GM12878 (cell line): ENCODE measurements at regions not wholly inside any gene's neighbourhood (a gene's known extent, or its start where the extent isn't known, plus 50 kb on each side); places are given as distances from the start of the nearest gene placed in this dataset.

Experiments
- ATAC-seq: fragments of 200-7000 bp; cut with Tn5 transposase; 3 replicates; pipeline ENCODE4 v1.9.1; 2020; ENCODE audit warnings: mild to moderate bottlenecking, moderate library complexity
- BruUV-seq: library from RNA; stranded (reverse); fragments of 400-500 nt; replicated peaks from 2 replicates; lab custom pipeline; 2021; lab: Mats Ljungman, UMichigan
- CTCF ChIA-PET: fragments of 300-600 bp; sonication (Branson Sonifier 250); formaldehyde crosslinking; extraction: SDS; loops from one replicate; lab custom pipeline; 2021; ENCODE audit warnings: inconsistent platforms; lab: Yijun Ruan, JAX
- POLR2A ChIA-PET: fragments of 350-600 bp; formaldehyde crosslinking; extraction: SDS; loops from one replicate; lab custom pipeline; 2021; ENCODE audit warnings: inconsistent platforms; lab: Charles Lee
- RAD21 ChIA-PET: fragments of 300-600 bp; sonication (Branson Sonifier 250); formaldehyde crosslinking; loops from one replicate; lab custom pipeline; 2023; ENCODE audit warnings: antibody characterized with exemption; ENCODE audit not compliant: unreplicated experiment; lab: Charles Lee
- SMC1A ChIA-PET: fragments of 300-600 bp; sonication (Branson Sonifier 250); formaldehyde crosslinking; loops from one replicate; lab custom pipeline; 2023; ENCODE audit not compliant: unreplicated experiment, uncharacterized antibody; lab: Charles Lee
- DNase-seq: peaks from one replicate; pipeline ENCODE4 v3.0.0-alpha.2; 2011; ENCODE audit warnings: low read depth, low spot score
- FAIRE-seq: peaks from 3 replicates; lab custom pipeline; 2011; peaks lifted over from hg19 to GRCh38; lab: Jason Lieb, UNC
- H2AFZ ChIP-seq: 2 replicates; pipeline ENCODE4 v1.6.0; 2011; ENCODE audit warnings: low read depth, low read length, control low read depth; ENCODE audit not compliant: control insufficient read depth
- H3K27ac ChIP-seq: 2 replicates; pipeline ENCODE4 v1.5.1; 2011; ENCODE audit warnings: control low read depth; ENCODE audit not compliant: control insufficient read depth, insufficient read depth
- H3K27me3 ChIP-seq, 2 experiments: replicated peaks in 1 of 2; 2 replicates each; pipeline versions ENCODE4 v1.6.0 to v1.6.1; 2011; ENCODE audit warnings: low read length in 1 of 2; ENCODE audit not compliant: control insufficient read depth in 2 of 2, insufficient read depth in 2 of 2
- H3K36me3 ChIP-seq, 2 experiments: 2 replicates each; pipeline ENCODE4 v1.5.1; 2011; ENCODE audit warnings: low read length in 1 of 2; ENCODE audit not compliant: control insufficient read depth in 2 of 2, insufficient read depth in 2 of 2
- H3K4me1 ChIP-seq: 2 replicates; pipeline ENCODE4 v1.6.1; 2011; ENCODE audit warnings: mild to moderate bottlenecking, low read length, moderate library complexity, mixed read lengths; ENCODE audit not compliant: control insufficient read depth, insufficient read depth
- H3K4me2 ChIP-seq: 2 replicates; pipeline ENCODE4 v1.6.0; 2011; ENCODE audit warnings: control low read depth; ENCODE audit not compliant: control insufficient read depth, insufficient read depth
- H3K4me3 ChIP-seq: fragments of 200-600 bp; sonication (generic); 2 replicates; pipeline ENCODE4 v1.5.1; 2016
- H3K79me2 ChIP-seq: 2 replicates; pipeline ENCODE4 v1.6.0; 2011; ENCODE audit warnings: low read length; ENCODE audit not compliant: control insufficient read depth, insufficient read depth
- H3K9ac ChIP-seq: 2 replicates; pipeline ENCODE4 v1.8.0; 2011; ENCODE audit warnings: low read length, control low read depth, mixed read lengths; ENCODE audit not compliant: control insufficient read depth, insufficient read depth
- H3K9me3 ChIP-seq: replicated peaks from 3 replicates; pipeline ENCODE4 v1.5.1; 2011; ENCODE audit warnings: mild to moderate bottlenecking, low read length; ENCODE audit not compliant: control insufficient read depth, insufficient read depth
- H4K20me1 ChIP-seq: 2 replicates; pipeline ENCODE4 v1.6.0; 2011; ENCODE audit not compliant: control insufficient read depth, insufficient read depth
- ASH2L ChIP-seq: fragments of 300-600, 200-600 bp; sonication (generic); IDR thresholded peaks from 2 replicates; pipeline ENCODE4 v1.6.1; 2017; ENCODE audit warnings: low read depth, mild to moderate bottlenecking, borderline replicate concordance
- BACH1 ChIP-seq: fragments of 450-650 bp; IDR thresholded peaks from 2 replicates; pipeline ENCODE4 v1.6.1; 2017; ENCODE audit warnings: mild to moderate bottlenecking, borderline replicate concordance
- FOXK2 ChIP-seq: fragments of 450-650 bp; IDR thresholded peaks from 2 replicates; pipeline ENCODE4 v1.6.1; 2017; ENCODE audit warnings: mild to moderate bottlenecking, moderate library complexity
- GATAD2B ChIP-seq: fragments of 450-650 bp; conservative IDR thresholded peaks from 2 replicates; pipeline ENCODE4 v1.6.1; 2017; ENCODE audit warnings: low read depth, mild to moderate bottlenecking, moderate library complexity
- POLR2A ChIP-seq: IDR thresholded peaks from 2 replicates; pipeline ENCODE4 v1.6.1; 2011; ENCODE audit warnings: low read depth, mild to moderate bottlenecking, low read length
- TBL1XR1 ChIP-seq: IDR thresholded peaks from 2 replicates; pipeline ENCODE4 v1.6.1; 2012; ENCODE audit warnings: low read depth, low read length, improper control_type of control experiment
- TCF12 ChIP-seq: IDR thresholded peaks from 2 replicates; pipeline ENCODE4 v1.6.1; 2011; ENCODE audit warnings: low read depth, mild to moderate bottlenecking, low read length
- WRNIP1 ChIP-seq: IDR thresholded peaks from 2 replicates; pipeline ENCODE4 v1.6.1; 2011; ENCODE audit warnings: low read depth, low read length, improper control_type of control experiment, borderline replicate concordance
- ZBTB4 ChIP-seq: fragments of 450-650 bp; formaldehyde crosslinking; IDR thresholded peaks from 2 replicates; pipeline ENCODE4 v1.4.0; 2022; ENCODE audit warnings: mild to moderate bottlenecking, moderate library complexity
- ZNF274 ChIP-seq: IDR thresholded peaks from one replicate; pipeline ENCODE4 v1.8.0; 2011; ENCODE audit not compliant: insufficient read length, insufficient read depth
- ZNF384 ChIP-seq: IDR thresholded peaks from 2 replicates; pipeline ENCODE4 v1.6.1; 2012; ENCODE audit warnings: low read depth, mild to moderate bottlenecking, low read length, improper control_type of control experiment, borderline replicate concordance
- ZSCAN29 ChIP-seq: fragments of 450-650 bp; IDR thresholded peaks from 2 replicates; pipeline ENCODE4 v1.6.1; 2017; ENCODE audit warnings: mild to moderate bottlenecking, moderate library complexity
- WGBS: methylation state at CpG from one replicate; pipeline ENCODE4 v1.1.6; 2016; ENCODE audit warnings: low lambda C conversion rate; ENCODE audit not compliant: insufficient replicate concordance, insufficient coverage; ENCODE audit errors: missing lambda C conversion rate; 5-methylcytosine and 5-hydroxymethylcytosine counted together
- in situ Hi-C: fragments of 300-500 bp; cut with MboI; formaldehyde crosslinking; loops from 9 replicates; pipeline ENCODE4 v1.14.3; 2018; ENCODE audit warnings: mixed read lengths
- intact Hi-C: fragments of 100-400 bp; cut with micrococcal nuclease; formaldehyde crosslinking; loops from one replicate; pipeline ENCODE4 v1.14.2; 2022; ENCODE audit not compliant: unreplicated experiment

DNA sequence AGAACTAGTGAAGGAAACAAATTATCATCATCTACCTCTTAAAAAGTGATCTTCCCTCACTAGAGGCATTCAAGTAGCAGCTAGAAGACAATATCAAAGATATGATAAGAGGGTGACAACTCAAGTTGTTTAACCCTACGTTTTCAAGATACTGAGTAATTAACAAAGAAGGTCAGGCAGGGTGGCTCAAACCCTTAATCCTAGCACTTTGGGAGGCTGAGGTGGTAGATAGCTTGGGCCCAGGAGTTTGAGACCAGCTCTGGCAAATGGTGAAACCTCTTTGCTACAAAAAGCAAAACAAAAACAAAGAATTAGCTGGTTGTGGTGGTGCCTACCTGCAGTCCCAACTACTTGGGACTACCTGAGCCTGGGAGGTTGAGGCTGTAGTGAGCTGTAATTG is 408.2 kb upstream of the TUSC1 start:
- RAD21 ChIA-PET: no interaction called here
- Histone ChIP-seq H3K9ac (no peak overlapping the region), H3K79me2 (no peaks in the 10 kb centered on the region), H3K4me1 (no peaks in the 10 kb centered on the region), H3K9me3 (no peaks in the 10 kb centered on the region), H3K4me3 (no peak overlapping the region), H3K27ac (no peak overlapping the region), H3K4me2 (no peak overlapping the region), H4K20me1 (no peaks in the 10 kb centered on the region), H2AFZ (no peak overlapping the region), H3K27me3 (no peaks in the 10 kb centered on the region), H3K36me3 (no peaks in the 10 kb centered on the region)
- BruUV-seq: no TSS peak
- intact Hi-C loops: no loop called here
- CTCF ChIA-PET: no interaction called here
- FAIRE-seq: no peak
- ATAC-seq: no peak
- 0% methylated on average over 1 of the region's 1 CpG for WGBS
- TF ChIP-seq GATAD2B (no peak), ZBTB4 (CRISPR knock-in tag) (no peak), ZNF274 (no peak), TBL1XR1 (no peak), BACH1 (no peak), POLR2A (no peak), TCF12 (no peak), ZSCAN29 (no peak), FOXK2 (no peak), WRNIP1 (no peak), ZNF384 (no peak), ASH2L (no peak)
- SMC1A ChIA-PET: interaction anchor here (1.2 kb wide), 1 partner anchor 11 kb away, joined by 3 read pairs; no protein-coding TSS in a partner anchor
- in situ Hi-C loops: no loop called here
- DNase-seq: no peak
- POLR2A ChIA-PET: no interaction called here
